NCI-H1105 (cell line): ENCODE measurements at regions not wholly inside any gene's neighbourhood (a gene's known extent, or its start where the extent isn't known, plus 50 kb on each side); places are given as distances from the start of the nearest gene placed in this dataset.

Experiments
- DNase-seq: peaks from one replicate; lab custom pipeline; 2025; lab: John Stamatoyannopoulos, UW

DNA sequence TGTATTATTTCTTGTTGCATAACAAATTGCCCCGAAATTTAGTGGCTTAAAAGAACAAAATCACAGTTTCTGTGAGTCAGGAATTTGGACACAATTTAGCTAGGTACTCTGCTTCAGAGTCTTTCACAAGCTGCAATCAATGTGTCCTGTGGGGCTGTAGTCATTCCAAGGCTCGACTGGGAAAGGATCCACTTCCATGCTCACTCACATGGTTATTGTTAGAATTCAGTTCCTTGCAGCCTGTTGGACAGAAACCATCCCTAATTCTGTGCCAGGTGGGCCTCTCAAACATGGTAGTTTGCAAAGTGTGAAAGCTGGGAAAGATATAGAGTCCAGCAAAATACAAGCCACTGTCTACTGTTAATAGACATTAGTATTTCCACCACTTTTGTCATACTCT lies 59.7 kb upstream of the ARID2 start:
- DNase-seq, result no peak

DNA sequence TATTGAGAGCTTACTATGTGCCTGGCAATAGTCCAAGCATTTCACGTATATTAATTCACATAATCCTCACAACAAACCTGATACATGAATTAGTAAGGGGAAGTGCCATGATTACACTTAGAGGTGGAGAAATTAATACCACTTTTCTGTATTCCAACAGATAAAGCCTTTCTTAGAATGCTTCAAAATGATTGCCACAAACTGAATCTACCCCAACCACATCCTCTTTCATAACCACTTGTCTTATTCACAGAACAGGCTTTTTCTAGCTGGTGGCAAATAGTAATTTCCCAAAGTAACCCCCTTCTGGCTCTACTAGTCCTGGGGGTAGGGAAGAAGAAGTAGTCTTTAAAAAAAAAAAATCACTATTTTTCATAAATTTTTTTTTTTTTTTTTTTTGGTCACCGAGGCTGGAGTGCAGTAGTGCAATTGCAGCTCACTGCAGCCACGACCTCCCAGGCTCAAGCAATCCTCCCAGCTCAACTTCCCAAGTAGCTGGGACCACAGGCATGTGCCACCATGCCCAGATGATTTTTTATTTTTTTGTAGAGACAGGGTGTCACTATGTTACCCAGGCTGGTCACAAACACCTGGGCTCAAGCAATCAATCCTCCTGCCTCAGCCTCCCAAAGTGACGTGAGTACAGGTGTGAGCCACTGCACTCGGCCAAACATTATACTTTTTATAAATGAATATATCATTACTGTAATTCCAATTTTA lies 59.0 kb upstream of the ARID2 start:
- no peak for DNase-seq

- no peak for DNase-seq
These were observed 58.3 kb upstream of the ARID2 start for GRCh38 chr12:45671254-45671653.

DNA sequence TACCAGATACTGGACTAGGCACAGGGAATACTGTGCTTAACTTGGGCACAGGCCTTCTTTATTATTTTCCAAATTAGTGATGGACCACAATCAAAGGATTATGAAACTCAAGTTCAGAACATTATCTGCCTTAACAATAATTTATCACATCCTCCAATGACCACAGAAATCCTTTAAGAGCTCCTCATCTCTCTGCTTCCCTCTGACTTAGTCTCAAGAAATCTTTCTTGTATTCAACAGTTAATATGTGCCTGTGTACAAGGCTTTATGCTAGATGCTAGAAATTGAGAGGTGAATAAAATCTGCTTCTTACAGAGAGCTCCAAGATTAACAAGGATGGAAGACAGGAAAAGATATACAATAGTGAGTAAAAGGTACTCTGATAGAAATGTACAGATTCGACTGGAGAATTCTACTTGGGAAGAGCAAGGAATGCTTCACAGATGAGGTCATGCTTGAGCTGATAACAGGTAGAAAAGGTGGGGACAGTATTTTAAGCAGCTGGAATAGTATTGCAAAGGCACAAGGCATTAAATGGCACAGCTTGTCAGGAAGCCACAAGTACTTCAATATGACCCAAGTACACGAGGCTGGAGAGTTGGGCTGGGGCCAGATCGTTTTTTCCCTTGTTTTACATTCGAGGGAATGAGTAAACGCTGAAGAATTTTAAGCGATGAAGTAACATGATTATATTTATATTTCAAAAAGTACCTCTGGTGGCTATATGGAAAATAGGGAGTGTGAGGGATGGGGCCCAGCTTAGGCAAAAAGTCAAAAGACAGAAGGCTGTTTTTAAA lies 55.1 kb upstream of the ARID2 start:
- DNase-seq, result no peak

- no peak for DNase-seq
These were observed 54.0 kb upstream of the ARID2 start for GRCh38 chr12:45675534-45675933.
